BJ (cell line): ENCODE measurements at regions not wholly inside any gene's neighbourhood (a gene's known extent, or its start where the extent isn't known, plus 50 kb on each side); places are given as distances from the start of the nearest gene placed in this dataset.

Experiments used
- CTCF ChIA-PET: fragments of 350-600 bp; formaldehyde crosslinking; extraction: SDS; loops from one replicate; lab custom pipeline; 2021; ENCODE audit warnings: antibody characterized with exemption, inconsistent platforms; lab: Yijun Ruan, JAX
- POLR2A ChIA-PET: fragments of 300-600 bp; sonication (Branson Sonifier 250); formaldehyde crosslinking; extraction: SDS; loops from one replicate; lab custom pipeline; 2021; ENCODE audit warnings: antibody characterized with exemption; lab: Charles Lee
- DNase-seq: peaks from one replicate; pipeline ENCODE4 v3.0.0-alpha.2; 2011; ENCODE audit warnings: low read depth
- H3K27me3 ChIP-seq: 2 replicates; pipeline ENCODE4 v1.6.0; 2011; ENCODE audit warnings: low read length; ENCODE audit not compliant: control insufficient read depth, insufficient read depth
- H3K36me3 ChIP-seq: 2 replicates; pipeline ENCODE4 v1.5.1; 2011; ENCODE audit warnings: low read length; ENCODE audit not compliant: control insufficient read depth, insufficient read depth
- H3K4me3 ChIP-seq: 2 replicates; pipeline ENCODE4 v1.5.1; 2011; ENCODE audit warnings: low read depth, mild to moderate bottlenecking, control low read depth, low read length
- CTCF ChIP-seq: IDR thresholded peaks from 2 replicates; pipeline ENCODE4 v1.5.1; 2011; ENCODE audit warnings: low read depth, mild to moderate bottlenecking, control low read depth, inconsistent platforms, low read length, moderate library complexity; ENCODE audit not compliant: insufficient read depth

GRCh38 chr5:27325513-27325912 is 287.1 kb upstream of the CDH9 start:
- ChIA-PET CTCF (no interaction called here), POLR2A (no interaction called here)
- H3K27me3 ChIP-seq = no peaks in the 10 kb centered on the region
- no peaks in the 10 kb centered on the region for H3K36me3 ChIP-seq
- no peak for DNase-seq
- no peak for TF ChIP-seq CTCF
- no peak overlapping the region for H3K4me3 ChIP-seq

GRCh38 chr5:27318701-27319100 is 280.3 kb upstream of the CDH9 start:
- no peaks in the 10 kb centered on the region for H3K36me3 ChIP-seq
- H3K4me3 ChIP-seq = no peak overlapping the region
- no peak for TF ChIP-seq CTCF
- H3K27me3 ChIP-seq = no peaks in the 10 kb centered on the region
- no peak for DNase-seq
- ChIA-PET CTCF (no interaction called here), POLR2A (no interaction called here)

- ChIA-PET POLR2A (no interaction called here), CTCF (no interaction called here)
- no peak for DNase-seq
- Histone ChIP-seq H3K4me3 (no peak overlapping the region), H3K27me3 (no peaks in the 10 kb centered on the region), H3K36me3 (no peaks in the 10 kb centered on the region)
- TF ChIP-seq CTCF = no peak
Observed at GRCh38 chr5:27316271-27316650, 277.9 kb upstream of the CDH9 start.

- no peaks in the 10 kb centered on the region for H3K36me3 ChIP-seq
- no peak for TF ChIP-seq CTCF
- no peaks in the 10 kb centered on the region for H3K27me3 ChIP-seq
- DNase-seq = peak; percentile 37
- no peak overlapping the region for H3K4me3 ChIP-seq
- ChIA-PET POLR2A (no interaction called here), CTCF (no interaction called here)
Observed at GRCh38 chr5:27315363-27316270, 277.2 kb upstream of the CDH9 start.

- Histone ChIP-seq H3K27me3 (no peaks in the 10 kb centered on the region), H3K36me3 (no peaks in the 10 kb centered on the region), H3K4me3 (no peak overlapping the region)
- no peak for DNase-seq
- ChIA-PET POLR2A (no interaction called here), CTCF (no interaction called here)
- TF ChIP-seq CTCF = no peak
Observed at GRCh38 chr5:27313549-27313948, 275.2 kb upstream of the CDH9 start.
